Esophagus muscularis mucosa (tissue), 4 donors: ENCODE measurements at regions not wholly inside any gene's neighbourhood (a gene's known extent, or its start where the extent isn't known, plus 50 kb on each side); places are given as distances from the start of the nearest gene placed in this dataset.

ENCODE experiments used
- DNase-seq: peaks from one replicate; pipeline ENCODE4 v3.0.0-alpha.2; 2017; ENCODE audit errors: extremely low spot score
- H3K27ac ChIP-seq, 4 donors: fragments of 200-600 bp; sonication (generic); replicated peaks in 1 of 4; 1 replicate in 3 of 4; 2 replicates in 1 of 4; pipeline ENCODE4 v1.5.1; 2016 to 2019; ENCODE audit warnings: mild to moderate bottlenecking in 1 of 4
- H3K27me3 ChIP-seq, 4 donors: fragments of 200-600 bp; sonication (generic); one replicate each; pipeline versions ENCODE4 v1.5.1 to v1.6.0; 2016 to 2019
- H3K36me3 ChIP-seq, 4 donors: fragments of 200-600 bp; sonication (generic); one replicate each; pipeline ENCODE4 v1.5.1; 2016 to 2019
- H3K4me1 ChIP-seq, 4 donors: fragments of 200-600 bp; sonication (generic); one replicate each; pipeline ENCODE4 v1.5.1; 2016 to 2019
- H3K4me3 ChIP-seq, 4 donors: fragments of 200-600 bp; sonication (generic); 1 replicate in 2 of 4; 2 replicates in 2 of 4; pipeline ENCODE4 v1.5.1; 2016 to 2019; ENCODE audit warnings: mild to moderate bottlenecking in 4 of 4, moderate library complexity in 1 of 4
- H3K9me3 ChIP-seq, 4 donors: fragments of 200-600 bp; sonication (generic); 1 replicate in 3 of 4; 2 replicates in 1 of 4; pipeline ENCODE4 v1.5.1; 2016 to 2019
- EP300 ChIP-seq: sonication (generic); formaldehyde crosslinking; IDR thresholded peaks from one replicate; pipeline ENCODE4 v1.6.1; 2017; ENCODE audit warnings: antibody characterized with exemption
- POLR2A ChIP-seq: fragments of 450-650 bp; IDR thresholded peaks from one replicate; pipeline ENCODE4 v1.6.1; 2017; ENCODE audit warnings: antibody characterized with exemption, moderate library complexity, mild to moderate bottlenecking, low read depth
- POLR2AphosphoS5 ChIP-seq, 2 donors: sonication (generic); formaldehyde crosslinking; IDR thresholded peaks; one replicate each; pipeline ENCODE4 v1.6.1; 2017; ENCODE audit warnings: antibody characterized with exemption in 2 of 2
- WGBS: methylation state at CpG from one replicate; pipeline ENCODE4 v1.1.5; 2018; 5-methylcytosine and 5-hydroxymethylcytosine counted together
- intact Hi-C: fragments of 100-400 bp; cut with DNase I; formaldehyde crosslinking; loops from one replicate; pipeline ENCODE4 v1.15.1; 2023
- TF ChIP-seq, protein P1 (sequence below), 3 experiments: fragments of 200-600 bp in 2 of 3; fragments of 450-650 bp in 1 of 3; sonication (generic) in 2 of 3; IDR thresholded peaks; one replicate each; pipeline ENCODE4 v1.5.1; 2017 to 2019; ENCODE audit warnings: antibody characterized with exemption in 3 of 3, mild to moderate bottlenecking in 2 of 3, moderate library complexity in 1 of 3

DNA sequence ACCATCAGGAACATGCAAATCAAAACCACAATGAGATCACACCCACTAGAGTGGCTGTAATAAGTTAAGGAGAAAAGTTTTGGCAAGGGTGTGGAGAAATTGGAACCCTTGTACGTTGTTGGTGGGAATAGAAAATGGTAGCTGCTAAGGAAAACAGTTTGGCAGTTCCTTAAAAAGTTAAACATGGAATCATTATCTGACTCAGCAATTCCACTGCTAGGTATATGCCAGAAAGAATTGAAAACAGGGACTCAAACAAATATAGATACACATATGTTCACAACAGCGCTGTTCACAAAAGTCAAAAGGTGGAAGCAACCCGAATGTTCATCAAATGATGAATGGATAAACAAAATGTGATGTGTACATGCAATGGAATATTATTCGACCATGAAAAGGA, 138.8 kb upstream of the ATP2B2 start:
- Histone ChIP-seq H3K36me3 (no peaks in the 10 kb centered on the region), H3K9me3 (peaks cover 0 to 7% (median 0%) of the 10 kb centered on the region in 4 donors), H3K27me3 (peaks cover 0 to 20% (median 0%) of the 10 kb centered on the region in 4 donors), H3K27ac (no peak overlapping the region), H3K4me3 (no peak overlapping the region), H3K4me1 (no peaks in the 10 kb centered on the region)
- TF ChIP-seq EP300: no peak
- TF ChIP-seq POLR2A: no peak
- TF ChIP-seq POLR2AphosphoS5 (IDR thresholded peaks at IDR 0.05): no peak
- TF ChIP-seq, protein P1, sequence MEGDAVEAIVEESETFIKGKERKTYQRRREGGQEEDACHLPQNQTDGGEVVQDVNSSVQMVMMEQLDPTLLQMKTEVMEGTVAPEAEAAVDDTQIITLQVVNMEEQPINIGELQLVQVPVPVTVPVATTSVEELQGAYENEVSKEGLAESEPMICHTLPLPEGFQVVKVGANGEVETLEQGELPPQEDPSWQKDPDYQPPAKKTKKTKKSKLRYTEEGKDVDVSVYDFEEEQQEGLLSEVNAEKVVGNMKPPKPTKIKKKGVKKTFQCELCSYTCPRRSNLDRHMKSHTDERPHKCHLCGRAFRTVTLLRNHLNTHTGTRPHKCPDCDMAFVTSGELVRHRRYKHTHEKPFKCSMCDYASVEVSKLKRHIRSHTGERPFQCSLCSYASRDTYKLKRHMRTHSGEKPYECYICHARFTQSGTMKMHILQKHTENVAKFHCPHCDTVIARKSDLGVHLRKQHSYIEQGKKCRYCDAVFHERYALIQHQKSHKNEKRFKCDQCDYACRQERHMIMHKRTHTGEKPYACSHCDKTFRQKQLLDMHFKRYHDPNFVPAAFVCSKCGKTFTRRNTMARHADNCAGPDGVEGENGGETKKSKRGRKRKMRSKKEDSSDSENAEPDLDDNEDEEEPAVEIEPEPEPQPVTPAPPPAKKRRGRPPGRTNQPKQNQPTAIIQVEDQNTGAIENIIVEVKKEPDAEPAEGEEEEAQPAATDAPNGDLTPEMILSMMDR (IDR thresholded peaks at IDR 0.05): no peak
- intact Hi-C loops: no loop called here
- 73% methylated on average over 4 of the region's 4 CpGs for WGBS
- no peak for DNase-seq

DNA sequence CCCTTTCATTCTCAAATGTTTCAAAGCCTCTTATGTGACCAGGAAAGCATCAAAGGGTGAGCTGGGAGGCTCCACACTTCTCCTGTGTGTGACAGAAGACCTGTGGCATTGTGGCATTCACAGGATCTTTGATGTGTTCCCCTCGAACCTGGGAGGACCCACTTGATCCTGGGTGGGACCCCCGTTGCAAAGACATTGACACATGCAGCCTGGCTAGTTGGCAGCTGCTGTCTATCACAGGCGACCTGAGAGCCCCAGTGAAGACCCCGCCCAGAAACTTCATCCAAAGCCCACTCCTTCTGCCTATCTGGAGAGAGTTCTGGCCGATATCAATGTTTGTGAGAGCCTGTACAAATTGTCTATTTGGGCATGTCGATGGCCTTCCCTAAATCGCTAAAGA, 140.4 kb upstream of the ATP2B2 start:
- intact Hi-C loops: no loop called here
- H3K4me3 ChIP-seq: no peak overlapping the region
- H3K27me3 ChIP-seq: peaks cover 0 to 20% (median 0%) of the 10 kb centered on the region in 4 donors
- H3K27ac ChIP-seq: no peak overlapping the region
- TF ChIP-seq POLR2AphosphoS5 (IDR thresholded peaks at IDR 0.05) (no peak), EP300 (no peak)
- TF ChIP-seq, protein P1 (IDR thresholded peaks at IDR 0.05): no peak
- no peaks in the 10 kb centered on the region for H3K36me3 ChIP-seq
- WGBS: 88% methylated on average over 3 of the region's 7 CpGs
- no peak for DNase-seq
- no peaks in the 10 kb centered on the region for H3K4me1 ChIP-seq
- H3K9me3 ChIP-seq: peaks cover 0 to 7% (median 5%) of the 10 kb centered on the region in 4 donors

DNA sequence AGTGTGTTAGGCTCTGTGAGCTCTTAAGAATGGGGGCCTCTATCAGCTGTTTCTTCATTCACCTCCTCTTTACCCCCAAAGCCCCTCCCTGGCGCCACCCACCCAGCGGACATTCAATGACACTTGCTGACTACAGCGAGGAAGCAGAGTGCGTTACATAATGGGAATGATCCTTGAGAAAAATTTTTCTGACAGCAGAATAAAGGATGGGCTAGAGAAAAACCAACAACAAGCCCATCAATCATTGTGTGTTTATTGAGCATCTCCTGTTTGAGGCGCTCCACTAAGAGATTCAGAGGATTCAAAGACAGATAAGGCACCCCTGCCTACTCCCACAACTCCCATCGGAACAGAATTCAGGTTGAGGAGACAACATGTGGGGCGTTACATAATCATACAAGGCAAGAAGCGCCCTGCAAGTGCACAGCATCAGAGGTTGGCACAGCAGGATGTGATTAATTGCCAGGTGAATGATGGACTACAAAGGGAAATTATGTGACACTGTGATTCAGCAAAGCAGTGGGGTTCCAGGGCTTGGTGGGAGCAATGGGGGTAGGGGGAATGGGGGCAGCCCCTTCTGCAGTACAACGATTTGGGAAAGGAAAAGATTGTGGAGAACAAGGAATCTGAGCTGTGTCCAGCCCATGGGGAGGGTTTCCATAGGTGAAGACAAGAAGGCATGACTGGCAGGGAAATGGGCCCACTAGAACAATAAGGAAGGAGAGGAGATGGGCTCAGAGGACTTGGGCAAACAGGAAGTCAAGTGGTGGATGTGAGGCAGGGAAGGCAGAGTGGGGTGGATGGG, 141.3 kb upstream of the ATP2B2 start:
- Histone ChIP-seq H3K27ac (no peak overlapping the region), H3K4me1 (no peaks in the 10 kb centered on the region), H3K36me3 (no peaks in the 10 kb centered on the region), H3K27me3 (peaks cover 0 to 20% (median 0%) of the 10 kb centered on the region in 4 donors), H3K4me3 (no peak overlapping the region), H3K9me3 (peaks cover 0 to 9% (median 6%) of the 10 kb centered on the region in 4 donors)
- WGBS: 50% methylated on average over 9 of the region's 9 CpGs
- TF ChIP-seq, protein P1 (IDR thresholded peaks at IDR 0.05): no peak
- TF ChIP-seq POLR2A (no peak), EP300 (no peak), POLR2AphosphoS5 (IDR thresholded peaks at IDR 0.05) (no peak)
- intact Hi-C loops: no loop called here
- DNase-seq: no peak

DNA sequence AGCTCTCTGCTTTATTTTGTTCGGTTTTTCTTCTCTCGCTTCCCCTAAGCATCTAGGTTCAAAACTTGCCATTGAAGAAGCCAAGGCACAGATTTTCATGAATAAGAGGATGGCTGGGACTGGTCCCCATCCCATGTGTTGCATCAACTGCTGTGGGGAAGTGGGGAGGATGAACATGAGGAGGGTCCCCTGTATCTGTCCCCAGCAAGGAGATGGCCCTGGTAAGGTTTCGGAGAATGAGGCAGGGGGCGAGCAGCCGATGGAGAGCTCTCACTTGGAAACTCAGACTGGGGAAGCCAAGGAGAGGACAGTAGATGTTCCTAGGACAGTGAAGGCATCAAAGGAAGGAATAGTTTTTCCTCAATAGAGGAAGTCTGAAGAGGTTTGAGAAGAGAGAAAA, 142.0 kb upstream of the ATP2B2 start:
- 85% methylated on average over 5 of the region's 5 CpGs for WGBS
- no peak for TF ChIP-seq POLR2AphosphoS5 (IDR thresholded peaks at IDR 0.05)
- TF ChIP-seq, protein P1 (IDR thresholded peaks at IDR 0.05): no peak
- TF ChIP-seq EP300: no peak
- no peak for TF ChIP-seq POLR2A
- peaks cover 0 to 20% (median 0%) of the 10 kb centered on the region in 4 donors for H3K27me3 ChIP-seq
- no peak for DNase-seq
- no peaks in the 10 kb centered on the region for H3K4me1 ChIP-seq
- H3K36me3 ChIP-seq: no peaks in the 10 kb centered on the region
- no peak overlapping the region for H3K27ac ChIP-seq
- no peak overlapping the region for H3K4me3 ChIP-seq
- peaks cover 0 to 9% (median 6%) of the 10 kb centered on the region in 4 donors for H3K9me3 ChIP-seq
- intact Hi-C loops: no loop called here
